Cardiac fibroblast (primary cell): ENCODE measurements at regions not wholly inside any gene's neighbourhood (a gene's known extent, or its start where the extent isn't known, plus 50 kb on each side); places are given as distances from the start of the nearest gene placed in this dataset.

Experiments used
- DNase-seq, 2 donors: peaks; one replicate each; pipeline versions ENCODE4 v3.0.0 to v3.0.0-alpha.2; 2010; ENCODE audit warnings: low read depth in 2 of 2
- H3K4me3 ChIP-seq, 2 donors: replicated peaks in 1 of 2; 1 replicate in 1 of 2; 2 replicates in 1 of 2; pipeline ENCODE4 v1.5.1; 2011; ENCODE audit warnings: low read depth in 2 of 2, low read length in 2 of 2, mild to moderate bottlenecking in 2 of 2, moderate library complexity in 1 of 2
- TF ChIP-seq, protein P1 (sequence below): IDR thresholded peaks from one replicate; pipeline ENCODE4 v1.5.1; 2011; ENCODE audit warnings: low read depth, mild to moderate bottlenecking, low read length, inconsistent platforms

DNA sequence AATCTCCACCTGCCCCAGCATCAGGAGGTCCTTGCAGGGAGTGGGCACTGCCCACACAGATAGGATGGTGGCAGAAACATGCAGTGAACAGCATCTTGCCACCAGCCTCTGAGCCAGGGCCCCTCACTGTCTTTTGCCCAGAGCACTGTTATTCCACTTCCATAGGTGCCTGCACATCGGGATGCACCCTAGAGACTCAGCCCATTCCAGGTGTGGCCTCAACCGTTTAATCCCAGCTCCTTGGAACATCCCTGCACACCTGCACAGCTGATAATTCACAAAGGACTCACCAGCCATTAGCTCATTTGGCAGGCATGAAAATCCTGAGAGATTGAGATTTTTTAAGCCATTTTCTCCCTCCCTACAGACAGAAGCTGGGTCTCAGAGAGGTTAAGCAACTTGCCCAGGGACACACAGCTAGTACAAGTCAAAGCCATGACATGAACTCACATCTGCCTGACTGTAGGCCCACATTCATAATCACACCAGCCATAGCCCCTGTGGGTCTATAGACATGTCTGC, 116.3 kb downstream of the EFNB1 start:
- TF ChIP-seq, protein P1, sequence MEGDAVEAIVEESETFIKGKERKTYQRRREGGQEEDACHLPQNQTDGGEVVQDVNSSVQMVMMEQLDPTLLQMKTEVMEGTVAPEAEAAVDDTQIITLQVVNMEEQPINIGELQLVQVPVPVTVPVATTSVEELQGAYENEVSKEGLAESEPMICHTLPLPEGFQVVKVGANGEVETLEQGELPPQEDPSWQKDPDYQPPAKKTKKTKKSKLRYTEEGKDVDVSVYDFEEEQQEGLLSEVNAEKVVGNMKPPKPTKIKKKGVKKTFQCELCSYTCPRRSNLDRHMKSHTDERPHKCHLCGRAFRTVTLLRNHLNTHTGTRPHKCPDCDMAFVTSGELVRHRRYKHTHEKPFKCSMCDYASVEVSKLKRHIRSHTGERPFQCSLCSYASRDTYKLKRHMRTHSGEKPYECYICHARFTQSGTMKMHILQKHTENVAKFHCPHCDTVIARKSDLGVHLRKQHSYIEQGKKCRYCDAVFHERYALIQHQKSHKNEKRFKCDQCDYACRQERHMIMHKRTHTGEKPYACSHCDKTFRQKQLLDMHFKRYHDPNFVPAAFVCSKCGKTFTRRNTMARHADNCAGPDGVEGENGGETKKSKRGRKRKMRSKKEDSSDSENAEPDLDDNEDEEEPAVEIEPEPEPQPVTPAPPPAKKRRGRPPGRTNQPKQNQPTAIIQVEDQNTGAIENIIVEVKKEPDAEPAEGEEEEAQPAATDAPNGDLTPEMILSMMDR: no peak
- H3K4me3 ChIP-seq: no peak overlapping the region
- no peak for DNase-seq

- TF ChIP-seq, protein P1: no peak
- no peak overlapping the region for H3K4me3 ChIP-seq
- DNase-seq: no peak
Measured at GRCh38 chrX:68944211-68944610, 115.4 kb downstream of the EFNB1 start.

GRCh38 chrX:68942840-68943239, 114.0 kb downstream of the EFNB1 start:
- DNase-seq: no peak
- TF ChIP-seq, protein P1: no peak
- no peak overlapping the region for H3K4me3 ChIP-seq

DNA sequence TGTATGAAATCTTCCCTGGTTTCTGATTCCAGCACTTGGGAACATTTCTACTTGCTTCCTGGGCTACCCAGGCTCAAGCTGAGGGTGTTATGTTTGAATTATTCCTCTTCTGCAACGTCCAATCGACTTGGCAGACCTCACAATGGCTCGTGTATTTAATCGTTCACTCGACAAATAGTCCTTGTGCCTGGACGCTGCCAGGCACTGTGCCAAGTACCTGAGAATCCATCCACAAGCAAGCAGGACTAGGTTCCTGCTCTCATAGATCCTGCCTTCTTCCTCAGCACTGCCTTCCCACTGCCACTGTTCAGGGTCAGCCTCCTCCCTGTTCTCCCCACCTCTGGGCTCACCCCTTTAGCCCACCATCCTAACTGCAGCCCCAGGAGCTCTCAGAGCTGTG, 113.3 kb downstream of the EFNB1 start:
- H3K4me3 ChIP-seq: no peak overlapping the region
- TF ChIP-seq, protein P1: no peak
- DNase-seq: no peak

- DNase-seq: peak in 1 of 2 donors; percentile 41
- TF ChIP-seq, protein P1: no peak
- no peak overlapping the region for H3K4me3 ChIP-seq
Measured at GRCh38 chrX:68941385-68941952, 112.6 kb downstream of the EFNB1 start.

DNA sequence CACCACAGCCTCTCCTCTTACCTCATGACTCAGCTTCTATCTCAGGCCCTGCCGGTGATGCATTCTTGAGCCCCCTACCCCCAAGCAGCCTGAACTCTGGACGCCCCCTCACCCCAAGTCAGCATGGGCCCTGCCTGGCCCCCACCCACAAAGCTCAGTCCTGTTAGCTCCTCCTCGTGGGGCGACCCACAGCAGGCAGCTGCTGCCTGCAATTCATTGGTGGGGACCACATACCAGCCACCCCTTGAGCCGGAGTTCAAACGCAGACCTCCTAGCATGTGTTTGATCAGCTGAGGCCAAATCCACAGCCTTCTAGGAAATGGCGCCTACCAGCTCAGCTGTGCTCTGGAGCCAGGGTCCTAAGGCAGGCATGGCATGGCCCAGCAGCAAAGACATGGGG, 111.8 kb downstream of the EFNB1 start:
- TF ChIP-seq, protein P1: no peak
- no peak for DNase-seq
- no peak overlapping the region for H3K4me3 ChIP-seq

DNA sequence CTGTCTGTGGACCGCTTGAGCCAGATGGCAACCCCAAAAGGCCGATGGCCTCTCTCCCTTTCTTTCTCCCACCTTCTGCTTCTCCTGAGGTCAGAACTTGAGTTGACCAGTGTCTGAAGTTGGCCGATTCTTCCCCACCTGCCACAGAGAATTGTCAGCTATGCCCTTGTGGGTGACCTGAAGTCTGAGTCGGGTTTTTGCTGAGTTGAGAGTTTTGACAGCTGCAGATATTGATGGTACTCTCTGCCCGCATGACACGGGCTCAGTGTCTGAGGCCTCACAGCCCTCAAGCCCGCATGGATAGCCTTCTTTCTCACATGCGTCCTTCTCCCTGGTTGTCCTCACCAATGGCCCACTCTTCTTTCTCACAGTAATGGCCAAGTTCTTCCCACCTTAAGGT, 111.0 kb downstream of the EFNB1 start:
- DNase-seq: no peak
- TF ChIP-seq, protein P1: no peak
- no peak overlapping the region for H3K4me3 ChIP-seq
